ENCODE measurements at regions not wholly inside any gene's neighbourhood (a gene's known extent, or its start where the extent isn't known, plus 50 kb on each side); places are given as distances from the start of the nearest gene placed in this dataset.

- no peaks in the 10 kb centered on the region for H3K4me1 ChIP-seq (ENCODE audit: control insufficient read depth, extremely low read depth, insufficient read depth, low read length)
- no peak overlapping the region for H3K4me2 ChIP-seq (ENCODE audit: insufficient read depth, low read length)
- H3K9me3 ChIP-seq (replicated peaks; ENCODE audit: control insufficient read depth, insufficient read depth, low read length), result no peaks in the 10 kb centered on the region
- no peak overlapping the region for H3K9ac ChIP-seq (replicated peaks; ENCODE audit: extremely low read depth, insufficient read depth, low read length)
- CTCF ChIA-PET, result no interaction called here
- dilution Hi-C loops (cut with MboI; ENCODE audit: extremely low pct_ligation_motif_present, low sequenced_read_pairs), result no loop called here
- no peak overlapping the region for H3K4me3 ChIP-seq (replicated peaks in 1 of 3; ENCODE audit: insufficient read depth in 1 of 3, low read depth in 1 of 3, low read length in 3 of 3)
- no peaks in the 10 kb centered on the region for H3K27me3 ChIP-seq (ENCODE audit: control insufficient read depth in 2 of 2, insufficient read depth in 2 of 2, low read length in 2 of 2)
- FAIRE-seq (no peak), DNase-seq (ENCODE audit: low read depth, low spot score) (no peak)
- POLR2A ChIA-PET, result no interaction called here
- BruUV-seq (replicated peaks), result no TSS peak
- H4K20me1 ChIP-seq (replicated peaks; ENCODE audit: control insufficient read depth, extremely low read depth, insufficient read depth, low read length), result no peaks in the 10 kb centered on the region
- no peaks in the 10 kb centered on the region for H3K9me1 ChIP-seq (replicated peaks; ENCODE audit: control insufficient read depth, extremely low read depth, insufficient read depth, low read length)
- H3K36me3 ChIP-seq (ENCODE audit: control insufficient read depth in 2 of 2, extremely low read depth in 1 of 2, insufficient read depth in 2 of 2, low read length in 2 of 2), result no peaks in the 10 kb centered on the region
- no peak overlapping the region for H2AFZ ChIP-seq (ENCODE audit: low read depth, low read length)
- no peaks in the 10 kb centered on the region for H3K79me2 ChIP-seq (ENCODE audit: control insufficient read depth, insufficient read depth, low read length)
- no peak overlapping the region for H3K27ac ChIP-seq (ENCODE audit: insufficient read depth, low read depth, low read length)
- TF ChIP-seq GATA2 (IDR thresholded peaks at IDR 0.05; ENCODE audit: insufficient read depth, insufficient read length, low read depth, low read length) (no peak), MYC (IDR thresholded peaks at IDR 0.05; ENCODE audit: low read depth, low read length) (no peak)
- intact Hi-C loops (cut with micrococcal nuclease), result no loop called here
Measured at GRCh38 chrX:44071070-44071645, 98.0 kb upstream of the NDP start.

GRCh38 chrX:44068043-44068442 is 94.9 kb upstream of the NDP start:
- FAIRE-seq, result no peak

More at GRCh38 chrX:44068043-44068442, 94.9 kb upstream of the NDP start:
- Histone ChIP-seq H3K36me3 (ENCODE audit: control insufficient read depth in 2 of 2, extremely low read depth in 1 of 2, insufficient read depth in 2 of 2, low read length in 2 of 2) (no peaks in the 10 kb centered on the region), H3K4me1 (ENCODE audit: control insufficient read depth, extremely low read depth, insufficient read depth, low read length) (no peaks in the 10 kb centered on the region), H4K20me1 (replicated peaks; ENCODE audit: control insufficient read depth, extremely low read depth, insufficient read depth, low read length) (no peaks in the 10 kb centered on the region), H3K27ac (ENCODE audit: insufficient read depth, low read depth, low read length) (no peak overlapping the region), H3K4me2 (ENCODE audit: insufficient read depth, low read length) (no peak overlapping the region), H3K27me3 (ENCODE audit: control insufficient read depth in 2 of 2, insufficient read depth in 2 of 2, low read length in 2 of 2) (no peaks in the 10 kb centered on the region), H3K9ac (replicated peaks; ENCODE audit: extremely low read depth, insufficient read depth, low read length) (no peak overlapping the region), H3K9me3 (replicated peaks; ENCODE audit: control insufficient read depth, insufficient read depth, low read length) (no peaks in the 10 kb centered on the region), H3K4me3 (replicated peaks in 1 of 3; ENCODE audit: insufficient read depth in 1 of 3, low read depth in 1 of 3, low read length in 3 of 3) (no peak overlapping the region), H3K79me2 (ENCODE audit: control insufficient read depth, insufficient read depth, low read length) (no peaks in the 10 kb centered on the region), H2AFZ (ENCODE audit: low read depth, low read length) (no peak overlapping the region), H3K9me1 (replicated peaks; ENCODE audit: control insufficient read depth, extremely low read depth, insufficient read depth, low read length) (no peaks in the 10 kb centered on the region)
- ChIA-PET CTCF (no interaction called here), POLR2A (no interaction called here)
- DNase-seq (ENCODE audit: low read depth, low spot score), result no peak
- dilution Hi-C loops (cut with MboI; ENCODE audit: extremely low pct_ligation_motif_present, low sequenced_read_pairs), result no loop called here
- BruUV-seq (replicated peaks), result no TSS peak
- TF ChIP-seq GATA2 (IDR thresholded peaks at IDR 0.05; ENCODE audit: insufficient read depth, insufficient read length, low read depth, low read length) (no peak), POLR2A (IDR thresholded peaks at IDR 0.05; ENCODE audit: low read depth, low read length) (no peak), POLR2AphosphoS5 (IDR thresholded peaks at IDR 0.05; ENCODE audit: insufficient read depth, low read depth, low read length) (no peak), MYC (IDR thresholded peaks at IDR 0.05; ENCODE audit: low read depth, low read length) (no peak), JUN (IDR thresholded peaks at IDR 0.05; ENCODE audit: borderline replicate concordance, insufficient read depth, insufficient read length, low read depth) (no peak)
- intact Hi-C loops (cut with micrococcal nuclease), result no loop called here
